Sigmoid colon (tissue), 6 donors: ENCODE measurements at regions not wholly inside any gene's neighbourhood (a gene's known extent, or its start where the extent isn't known, plus 50 kb on each side); places are given as distances from the start of the nearest gene placed in this dataset.

Source experiments
- DNase-seq: peaks from one replicate; pipeline ENCODE4 v3.0.0-alpha.2; 2019
- H3K27ac ChIP-seq, 4 donors: fragments of 200-600 bp; sonication (generic); one replicate each; pipeline ENCODE4 v1.5.1; 2016 to 2019; ENCODE audit warnings: mild to moderate bottlenecking in 1 of 4
- H3K27me3 ChIP-seq, 3 donors: fragments of 200-600 bp; sonication (generic); one replicate each; pipeline ENCODE4 v1.5.1; 2019; ENCODE audit warnings: mild to moderate bottlenecking in 1 of 3
- H3K36me3 ChIP-seq, 4 donors: fragments of 200-600 bp; sonication (generic); one replicate each; pipeline ENCODE4 v1.5.1; 2016 to 2019
- H3K4me1 ChIP-seq, 4 donors: fragments of 200-600 bp; sonication (generic); one replicate each; pipeline ENCODE4 v1.5.1; 2017 to 2019
- H3K4me3 ChIP-seq, 4 donors: fragments of 200-600 bp; sonication (generic); one replicate each; pipeline ENCODE4 v1.5.1; 2017 to 2019; ENCODE audit warnings: mild to moderate bottlenecking in 2 of 4, moderate library complexity in 1 of 4
- H3K9me3 ChIP-seq, 4 donors: fragments of 200-600 bp in 3 of 4; sonication (generic) in 3 of 4; one replicate each; pipeline versions ENCODE4 v1.5.1 to v1.6.1; 2013 to 2019
- EP300 ChIP-seq, 4 donors: sonication (generic); formaldehyde crosslinking; IDR thresholded peaks; one replicate each; pipeline ENCODE4 v1.6.1; 2017; ENCODE audit warnings: antibody characterized with exemption in 4 of 4
- POLR2A ChIP-seq, 2 donors: fragments of 450-650 bp; IDR thresholded peaks; one replicate each; pipeline ENCODE4 v1.6.1; 2016; ENCODE audit warnings: antibody characterized with exemption in 2 of 2, mild to moderate bottlenecking in 2 of 2, moderate library complexity in 2 of 2
- POLR2AphosphoS5 ChIP-seq, 4 donors: sonication (generic); formaldehyde crosslinking; IDR thresholded peaks; one replicate each; pipeline ENCODE4 v1.6.1; 2017; ENCODE audit warnings: antibody characterized with exemption in 4 of 4
- WGBS, 2 donors: extraction: QIAGEN DNeasy Blood & Tissue Kit; methylation state at CpG; one replicate each; pipeline ENCODE4 v1.1.7; 2013; 5-methylcytosine and 5-hydroxymethylcytosine counted together
- intact Hi-C: fragments of 100-400 bp; cut with DNase I; formaldehyde crosslinking; loops from one replicate; pipeline ENCODE4 v1.15.1; 2023
- TF ChIP-seq, protein P1 (sequence below), 4 experiments: fragments of 450-650 bp in 3 of 4; fragments of 200-600 bp in 1 of 4; IDR thresholded peaks; one replicate each; pipeline ENCODE4 v1.5.1; 2016 to 2019; ENCODE audit warnings: antibody characterized with exemption in 4 of 4, mild to moderate bottlenecking in 3 of 4, moderate library complexity in 2 of 4
- donor health status: healthy with polysubstance abuse.
- donor health status: healthy.

DNA sequence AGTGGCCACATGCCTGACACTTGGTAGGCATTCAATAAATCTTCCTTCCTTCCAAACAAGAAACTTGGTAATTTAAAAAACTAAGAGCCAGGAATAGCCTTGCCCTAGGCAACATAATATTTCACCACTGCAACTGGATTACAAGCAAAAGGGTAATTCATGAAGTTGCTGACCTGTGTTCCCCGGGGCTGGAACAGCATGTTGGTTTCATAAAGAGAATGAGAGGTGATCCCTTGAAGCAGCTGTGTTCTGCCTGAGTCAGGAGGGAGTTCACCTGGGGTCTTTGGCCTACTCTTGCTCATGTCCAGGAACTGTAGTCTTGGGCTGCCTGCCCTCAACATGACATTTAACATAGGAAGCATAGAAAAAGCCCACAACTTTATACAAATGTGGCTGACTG lies 329.0 kb upstream of the DAB1 start:
- H3K27ac ChIP-seq, result no peak overlapping the region
- intact Hi-C loops, result no loop called here
- no peak for TF ChIP-seq EP300 (IDR thresholded peaks at IDR 0.05)
- TF ChIP-seq, protein P1, sequence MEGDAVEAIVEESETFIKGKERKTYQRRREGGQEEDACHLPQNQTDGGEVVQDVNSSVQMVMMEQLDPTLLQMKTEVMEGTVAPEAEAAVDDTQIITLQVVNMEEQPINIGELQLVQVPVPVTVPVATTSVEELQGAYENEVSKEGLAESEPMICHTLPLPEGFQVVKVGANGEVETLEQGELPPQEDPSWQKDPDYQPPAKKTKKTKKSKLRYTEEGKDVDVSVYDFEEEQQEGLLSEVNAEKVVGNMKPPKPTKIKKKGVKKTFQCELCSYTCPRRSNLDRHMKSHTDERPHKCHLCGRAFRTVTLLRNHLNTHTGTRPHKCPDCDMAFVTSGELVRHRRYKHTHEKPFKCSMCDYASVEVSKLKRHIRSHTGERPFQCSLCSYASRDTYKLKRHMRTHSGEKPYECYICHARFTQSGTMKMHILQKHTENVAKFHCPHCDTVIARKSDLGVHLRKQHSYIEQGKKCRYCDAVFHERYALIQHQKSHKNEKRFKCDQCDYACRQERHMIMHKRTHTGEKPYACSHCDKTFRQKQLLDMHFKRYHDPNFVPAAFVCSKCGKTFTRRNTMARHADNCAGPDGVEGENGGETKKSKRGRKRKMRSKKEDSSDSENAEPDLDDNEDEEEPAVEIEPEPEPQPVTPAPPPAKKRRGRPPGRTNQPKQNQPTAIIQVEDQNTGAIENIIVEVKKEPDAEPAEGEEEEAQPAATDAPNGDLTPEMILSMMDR (IDR thresholded peaks at IDR 0.05), result no peak
- no peak for TF ChIP-seq POLR2AphosphoS5 (IDR thresholded peaks at IDR 0.05)
- TF ChIP-seq POLR2A (IDR thresholded peaks at IDR 0.05), result no peak
- H3K9me3 ChIP-seq, result no peaks in the 10 kb centered on the region
- DNase-seq, result no peak
- H3K27me3 ChIP-seq, result no peaks in the 10 kb centered on the region
- 53 to 73% methylated on average over 1 of the region's 1 CpG for WGBS, 2 donors
- H3K4me3 ChIP-seq, result no peak overlapping the region
- H3K36me3 ChIP-seq, result no peaks in the 10 kb centered on the region
- no peaks in the 10 kb centered on the region for H3K4me1 ChIP-seq

GRCh38 chr1:57748719-57749118 lies 324.9 kb upstream of the DAB1 start:
- intact Hi-C loops, result no loop called here
- TF ChIP-seq EP300 (IDR thresholded peaks at IDR 0.05), result no peak
- TF ChIP-seq POLR2AphosphoS5 (IDR thresholded peaks at IDR 0.05), result no peak
- TF ChIP-seq, protein P1 (IDR thresholded peaks at IDR 0.05), result no peak
- TF ChIP-seq POLR2A (IDR thresholded peaks at IDR 0.05), result no peak
- 96% methylated on average over 2 of the region's 2 CpGs for WGBS, 2 donors
- Histone ChIP-seq H3K27me3 (no peaks in the 10 kb centered on the region), H3K4me3 (no peak overlapping the region), H3K4me1 (no peaks in the 10 kb centered on the region), H3K9me3 (no peaks in the 10 kb centered on the region), H3K36me3 (no peaks in the 10 kb centered on the region), H3K27ac (no peak overlapping the region)
- DNase-seq, result no peak

GRCh38 chr1:57747818-57748217 lies 324.0 kb upstream of the DAB1 start:
- Histone ChIP-seq H3K9me3 (no peaks in the 10 kb centered on the region), H3K4me1 (no peaks in the 10 kb centered on the region), H3K4me3 (no peak overlapping the region), H3K27me3 (no peaks in the 10 kb centered on the region), H3K27ac (no peak overlapping the region), H3K36me3 (no peaks in the 10 kb centered on the region)
- TF ChIP-seq, protein P1 (IDR thresholded peaks at IDR 0.05), result no peak
- TF ChIP-seq POLR2A (IDR thresholded peaks at IDR 0.05), result no peak
- TF ChIP-seq POLR2AphosphoS5 (IDR thresholded peaks at IDR 0.05), result no peak
- no peak for TF ChIP-seq EP300 (IDR thresholded peaks at IDR 0.05)
- 80 to 82% methylated on average over 1 of the region's 1 CpG for WGBS, 2 donors
- intact Hi-C loops, result no loop called here
- DNase-seq, result no peak

GRCh38 chr1:57741521-57741920 lies 317.7 kb upstream of the DAB1 start:
- 59 to 73% methylated on average over 4 of the region's 4 CpGs for WGBS, 2 donors
- Histone ChIP-seq H3K4me3 (no peak overlapping the region), H3K36me3 (no peaks in the 10 kb centered on the region), H3K4me1 (no peaks in the 10 kb centered on the region), H3K9me3 (no peaks in the 10 kb centered on the region), H3K27me3 (no peaks in the 10 kb centered on the region), H3K27ac (no peak overlapping the region)
- intact Hi-C loops, result no loop called here
- DNase-seq, result no peak
- TF ChIP-seq POLR2AphosphoS5 (IDR thresholded peaks at IDR 0.05) (no peak), EP300 (IDR thresholded peaks at IDR 0.05) (no peak), POLR2A (IDR thresholded peaks at IDR 0.05) (no peak)
- TF ChIP-seq, protein P1 (IDR thresholded peaks at IDR 0.05), result no peak

GRCh38 chr1:57736940-57737339 lies 313.1 kb upstream of the DAB1 start:
- Histone ChIP-seq H3K27me3 (no peaks in the 10 kb centered on the region), H3K27ac (no peak overlapping the region), H3K9me3 (no peaks in the 10 kb centered on the region), H3K36me3 (no peaks in the 10 kb centered on the region), H3K4me1 (no peaks in the 10 kb centered on the region), H3K4me3 (no peak overlapping the region)
- DNase-seq, result no peak
- intact Hi-C loops, result no loop called here
- TF ChIP-seq, protein P1 (IDR thresholded peaks at IDR 0.05), result no peak
- no peak for TF ChIP-seq EP300 (IDR thresholded peaks at IDR 0.05)
- no peak for TF ChIP-seq POLR2A (IDR thresholded peaks at IDR 0.05)
- TF ChIP-seq POLR2AphosphoS5 (IDR thresholded peaks at IDR 0.05), result no peak
- WGBS, 2 donors, result 60 to 81% methylated on average over 6 of the region's 6 CpGs
